HL-60 (cell line): ENCODE measurements at regions not wholly inside any gene's neighbourhood (a gene's known extent, or its start where the extent isn't known, plus 50 kb on each side); places are given as distances from the start of the nearest gene placed in this dataset.

Source experiments
- DNase-seq, 2 experiments: peaks; one replicate each; pipeline ENCODE4 v3.0.0-alpha.2; 2010 to 2020; ENCODE audit warnings: low read depth in 1 of 2, low spot score in 1 of 2
- H3K27ac ChIP-seq: fragments of 250-450 bp; sonication (Bioruptor Pico); replicated peaks from 2 replicates; pipeline ENCODE4 v1.5.1; 2020; ENCODE audit warnings: mild to moderate bottlenecking, moderate library complexity
- H3K27me3 ChIP-seq: fragments of 250-450 bp; sonication (Bioruptor Pico); 2 replicates; pipeline ENCODE4 v1.5.1; 2021; ENCODE audit warnings: mild to moderate bottlenecking, moderate library complexity; ENCODE audit not compliant: insufficient read depth, poor library complexity, severe bottlenecking
- H3K4me3 ChIP-seq: replicated peaks from 2 replicates; pipeline ENCODE4 v1.5.1; 2011; ENCODE audit warnings: mild to moderate bottlenecking, control low read depth, low read length; ENCODE audit not compliant: insufficient read depth
- GABPA ChIP-seq: IDR thresholded peaks from 2 replicates; pipeline ENCODE4 v1.6.1; 2012; ENCODE audit warnings: low read depth
- POLR2AphosphoS5 ChIP-seq: IDR thresholded peaks from 2 replicates; pipeline ENCODE4 v1.6.1; 2012; ENCODE audit warnings: low read depth
- SPI1 ChIP-seq: IDR thresholded peaks from 2 replicates; pipeline ENCODE4 v1.6.1; 2012; ENCODE audit warnings: low read depth, mild to moderate bottlenecking, borderline replicate concordance
- TF ChIP-seq, protein P1 (sequence below): IDR thresholded peaks from 2 replicates; pipeline ENCODE4 v1.6.1; 2012; ENCODE audit warnings: low read depth; ENCODE audit not compliant: insufficient replicate concordance
- TF ChIP-seq, protein P2 (sequence below): IDR thresholded peaks from one replicate; pipeline ENCODE4 v1.5.1; 2011; ENCODE audit warnings: low read length, control low read depth, inconsistent platforms; ENCODE audit not compliant: insufficient read depth

DNA sequence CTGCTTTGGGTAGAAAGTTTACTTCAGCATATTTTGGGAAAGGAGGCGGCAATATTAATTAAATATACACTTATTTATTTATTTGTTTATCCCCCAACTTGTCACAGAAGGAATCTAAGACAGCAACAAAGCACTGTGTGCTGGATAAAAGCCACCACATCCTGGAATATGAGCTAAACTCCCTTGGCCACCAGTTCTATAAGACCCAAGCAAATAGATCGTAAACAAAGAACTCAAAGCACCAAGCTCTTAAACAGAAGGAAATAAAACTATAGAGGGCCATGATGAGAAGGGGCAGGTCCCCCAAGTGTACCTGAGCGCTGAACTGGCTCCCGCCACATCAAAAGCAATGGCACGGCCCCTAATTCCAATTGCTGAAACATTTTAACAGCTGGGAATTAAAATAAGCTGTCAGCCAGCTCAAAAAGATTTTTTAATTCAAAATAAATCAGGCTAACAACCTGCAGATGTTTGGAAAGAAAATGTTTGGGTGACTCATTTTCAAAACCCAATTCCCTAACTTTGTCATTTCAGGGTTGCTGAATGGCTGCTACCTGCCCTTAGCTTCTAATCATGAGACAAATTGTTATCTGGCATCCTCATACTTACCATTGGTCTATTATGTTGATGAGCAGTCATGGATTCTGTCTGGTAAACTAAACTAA is 127.1 kb downstream of the SLC30A10 start:
- TF ChIP-seq POLR2AphosphoS5 (no peak), SPI1 (no peak), GABPA (no peak)
- TF ChIP-seq, protein P1, sequence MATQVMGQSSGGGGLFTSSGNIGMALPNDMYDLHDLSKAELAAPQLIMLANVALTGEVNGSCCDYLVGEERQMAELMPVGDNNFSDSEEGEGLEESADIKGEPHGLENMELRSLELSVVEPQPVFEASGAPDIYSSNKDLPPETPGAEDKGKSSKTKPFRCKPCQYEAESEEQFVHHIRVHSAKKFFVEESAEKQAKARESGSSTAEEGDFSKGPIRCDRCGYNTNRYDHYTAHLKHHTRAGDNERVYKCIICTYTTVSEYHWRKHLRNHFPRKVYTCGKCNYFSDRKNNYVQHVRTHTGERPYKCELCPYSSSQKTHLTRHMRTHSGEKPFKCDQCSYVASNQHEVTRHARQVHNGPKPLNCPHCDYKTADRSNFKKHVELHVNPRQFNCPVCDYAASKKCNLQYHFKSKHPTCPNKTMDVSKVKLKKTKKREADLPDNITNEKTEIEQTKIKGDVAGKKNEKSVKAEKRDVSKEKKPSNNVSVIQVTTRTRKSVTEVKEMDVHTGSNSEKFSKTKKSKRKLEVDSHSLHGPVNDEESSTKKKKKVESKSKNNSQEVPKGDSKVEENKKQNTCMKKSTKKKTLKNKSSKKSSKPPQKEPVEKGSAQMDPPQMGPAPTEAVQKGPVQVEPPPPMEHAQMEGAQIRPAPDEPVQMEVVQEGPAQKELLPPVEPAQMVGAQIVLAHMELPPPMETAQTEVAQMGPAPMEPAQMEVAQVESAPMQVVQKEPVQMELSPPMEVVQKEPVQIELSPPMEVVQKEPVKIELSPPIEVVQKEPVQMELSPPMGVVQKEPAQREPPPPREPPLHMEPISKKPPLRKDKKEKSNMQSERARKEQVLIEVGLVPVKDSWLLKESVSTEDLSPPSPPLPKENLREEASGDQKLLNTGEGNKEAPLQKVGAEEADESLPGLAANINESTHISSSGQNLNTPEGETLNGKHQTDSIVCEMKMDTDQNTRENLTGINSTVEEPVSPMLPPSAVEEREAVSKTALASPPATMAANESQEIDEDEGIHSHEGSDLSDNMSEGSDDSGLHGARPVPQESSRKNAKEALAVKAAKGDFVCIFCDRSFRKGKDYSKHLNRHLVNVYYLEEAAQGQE: no peak
- TF ChIP-seq, protein P2, sequence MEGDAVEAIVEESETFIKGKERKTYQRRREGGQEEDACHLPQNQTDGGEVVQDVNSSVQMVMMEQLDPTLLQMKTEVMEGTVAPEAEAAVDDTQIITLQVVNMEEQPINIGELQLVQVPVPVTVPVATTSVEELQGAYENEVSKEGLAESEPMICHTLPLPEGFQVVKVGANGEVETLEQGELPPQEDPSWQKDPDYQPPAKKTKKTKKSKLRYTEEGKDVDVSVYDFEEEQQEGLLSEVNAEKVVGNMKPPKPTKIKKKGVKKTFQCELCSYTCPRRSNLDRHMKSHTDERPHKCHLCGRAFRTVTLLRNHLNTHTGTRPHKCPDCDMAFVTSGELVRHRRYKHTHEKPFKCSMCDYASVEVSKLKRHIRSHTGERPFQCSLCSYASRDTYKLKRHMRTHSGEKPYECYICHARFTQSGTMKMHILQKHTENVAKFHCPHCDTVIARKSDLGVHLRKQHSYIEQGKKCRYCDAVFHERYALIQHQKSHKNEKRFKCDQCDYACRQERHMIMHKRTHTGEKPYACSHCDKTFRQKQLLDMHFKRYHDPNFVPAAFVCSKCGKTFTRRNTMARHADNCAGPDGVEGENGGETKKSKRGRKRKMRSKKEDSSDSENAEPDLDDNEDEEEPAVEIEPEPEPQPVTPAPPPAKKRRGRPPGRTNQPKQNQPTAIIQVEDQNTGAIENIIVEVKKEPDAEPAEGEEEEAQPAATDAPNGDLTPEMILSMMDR: no peak
- DNase-seq: no peak

DNA sequence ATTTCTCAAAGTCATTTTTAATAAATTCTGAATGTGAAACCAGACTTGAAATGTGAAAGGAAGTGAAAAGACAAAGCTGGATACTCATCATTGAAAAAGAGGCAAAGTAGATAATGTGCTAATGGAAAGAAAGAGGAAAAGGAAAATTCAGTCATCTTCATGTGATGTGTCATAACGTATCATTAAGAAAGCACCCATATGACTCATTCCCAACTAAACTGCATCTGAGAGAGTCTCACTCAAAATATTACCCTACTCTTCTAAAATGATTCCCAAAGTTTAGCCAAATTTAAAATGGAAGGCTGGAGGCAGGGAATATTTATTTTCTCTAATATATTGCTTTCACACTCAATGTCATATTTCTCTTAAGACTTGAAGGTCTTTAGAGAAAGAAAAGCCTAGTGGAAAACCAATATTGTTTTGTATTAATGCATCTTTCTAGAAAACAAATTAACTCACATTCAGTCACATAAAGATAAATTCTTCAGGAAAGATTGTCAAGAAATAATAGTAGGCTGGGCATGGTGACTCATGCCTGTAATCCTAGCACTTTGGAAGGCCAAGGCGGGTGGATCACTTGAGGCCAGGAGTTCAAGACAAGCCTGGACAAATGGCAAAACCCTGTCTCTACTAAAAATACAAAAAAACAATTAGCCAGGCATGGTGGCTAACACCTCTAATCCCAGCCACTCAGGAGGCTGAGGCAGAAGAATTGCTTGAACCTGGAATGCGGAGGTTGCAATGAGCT is 129.9 kb downstream of the SLC30A10 start:
- no peak for DNase-seq
- H3K27me3 ChIP-seq: peaks cover 5% of the 10 kb centered on the region
- H3K4me3 ChIP-seq: no peak overlapping the region
- TF ChIP-seq POLR2AphosphoS5 (no peak), GABPA (no peak), SPI1 (no peak)
- TF ChIP-seq, protein P2: no peak
- TF ChIP-seq, protein P1: no peak
- H3K27ac ChIP-seq: no peak overlapping the region

More for the DNA sequence above, 127.1 kb downstream of the SLC30A10 start:
- H3K27me3 ChIP-seq: peaks cover 2% of the 10 kb centered on the region
- no peak overlapping the region for H3K27ac ChIP-seq
- no peak overlapping the region for H3K4me3 ChIP-seq

DNA sequence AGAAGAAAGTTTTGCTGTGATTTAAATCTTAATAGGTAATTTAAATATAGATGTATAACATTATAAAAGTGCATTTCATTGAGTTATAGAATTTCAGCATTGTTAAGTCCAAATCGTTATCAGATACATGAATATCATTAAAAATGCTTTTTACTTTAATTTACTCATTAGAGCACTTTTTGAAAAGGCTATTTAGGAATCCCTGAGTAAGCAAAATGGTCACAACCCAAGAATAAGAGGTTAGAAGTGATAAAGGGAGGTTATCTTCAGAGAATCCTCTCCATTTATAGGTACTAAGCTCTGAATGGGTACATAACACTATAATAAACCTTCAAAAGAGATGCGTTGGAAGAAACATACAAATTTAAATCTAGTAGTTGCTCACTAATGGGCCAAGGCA is 130.7 kb downstream of the SLC30A10 start:
- Histone ChIP-seq H3K4me3 (no peak overlapping the region), H3K27ac (no peak overlapping the region), H3K27me3 (peaks cover 5% of the 10 kb centered on the region)
- TF ChIP-seq, protein P1: no peak
- no peak for DNase-seq
